NCI-H2171 treated with DMSO at 0.1 percent for 48 hours (cell line): ENCODE measurements at regions not wholly inside any gene's neighbourhood (a gene's known extent, or its start where the extent isn't known, plus 50 kb on each side); places are given as distances from the start of the nearest gene placed in this dataset.
A peak's percentile ranks its signal among the peaks of the same experiment; 100 is the strongest.

Source experiments
- DNase-seq: peaks from one replicate; lab custom pipeline; 2025; lab: John Stamatoyannopoulos, UW

DNA sequence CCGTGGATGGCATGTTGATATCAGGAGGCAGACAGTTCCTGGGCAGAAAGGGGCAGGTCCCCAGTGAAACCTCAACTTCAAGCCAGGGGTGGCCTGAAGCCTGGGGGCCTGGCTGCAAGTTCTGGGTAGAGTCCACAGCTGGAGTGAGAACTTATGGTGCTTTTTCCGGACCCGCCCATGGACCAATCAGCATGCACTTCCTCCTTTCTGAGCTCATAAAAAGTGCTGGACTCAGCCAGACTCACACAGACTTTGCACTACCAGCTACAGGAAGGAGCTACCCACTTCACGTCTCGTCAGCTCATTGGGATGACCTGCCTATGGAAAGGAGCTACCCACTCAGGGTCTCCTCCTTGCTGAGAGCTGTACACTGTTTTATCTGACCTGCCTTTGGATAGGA, 183.1 kb upstream of the MC4R start:
- DNase-seq: no peak

DNA sequence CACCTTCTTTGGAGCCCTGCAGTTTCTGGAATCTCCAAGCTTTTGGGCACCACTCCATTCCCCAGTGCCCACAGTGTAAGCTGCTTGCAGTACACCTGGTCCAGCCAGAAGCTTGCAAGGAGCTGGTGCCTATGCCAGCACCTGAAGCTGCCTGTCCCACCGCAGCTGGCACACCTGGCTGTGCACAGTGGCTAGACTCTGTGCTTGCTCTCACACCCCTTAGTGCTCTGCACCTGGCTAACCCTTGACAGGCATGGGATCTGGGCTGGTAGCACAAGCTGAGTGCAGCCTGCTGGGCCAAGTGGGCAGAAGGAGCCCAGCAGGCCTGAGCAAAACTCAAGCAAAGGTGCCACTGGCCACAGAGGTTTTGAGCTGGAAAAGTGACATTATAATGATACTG, 183.8 kb upstream of the MC4R start:
- DNase-seq: no peak

DNA sequence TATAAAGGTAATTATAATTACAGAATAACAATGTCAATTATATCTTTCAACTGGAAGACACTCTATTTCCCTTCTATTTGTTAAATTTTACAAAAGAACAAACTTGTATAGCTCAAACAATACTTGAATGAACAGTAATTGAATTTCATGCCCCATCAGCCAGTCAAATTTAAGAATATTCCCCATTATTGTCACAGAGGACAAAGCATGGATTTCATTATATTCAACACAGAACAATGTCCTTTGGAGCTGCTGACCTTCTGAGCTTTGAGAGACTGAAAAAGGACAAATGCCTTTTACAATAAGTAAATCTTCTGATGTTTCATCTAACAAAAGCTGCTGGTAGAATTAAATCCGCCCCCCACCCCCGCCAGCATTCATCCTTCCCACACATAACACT, 187.5 kb upstream of the MC4R start:
- no peak for DNase-seq

DNA sequence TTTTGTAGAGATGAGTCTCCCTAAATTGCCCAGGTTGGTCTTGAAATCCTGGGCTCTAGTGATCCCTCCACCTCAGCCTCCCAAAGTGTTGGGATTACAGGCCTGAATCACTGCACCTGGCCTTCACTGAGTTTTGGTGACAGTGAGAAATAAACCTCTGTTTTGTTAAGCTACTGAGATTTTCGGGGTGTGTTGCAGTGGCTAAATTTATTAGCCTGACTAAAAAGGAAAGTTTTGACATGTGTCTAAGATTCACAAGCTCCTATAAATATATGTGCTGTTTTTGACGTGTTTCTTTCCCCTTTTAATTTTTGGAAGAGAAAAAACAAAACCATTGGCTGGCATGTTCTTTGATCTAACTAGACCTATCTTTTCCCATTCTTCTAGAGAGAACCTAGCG, 190.5 kb upstream of the MC4R start:
- no peak for DNase-seq

DNA sequence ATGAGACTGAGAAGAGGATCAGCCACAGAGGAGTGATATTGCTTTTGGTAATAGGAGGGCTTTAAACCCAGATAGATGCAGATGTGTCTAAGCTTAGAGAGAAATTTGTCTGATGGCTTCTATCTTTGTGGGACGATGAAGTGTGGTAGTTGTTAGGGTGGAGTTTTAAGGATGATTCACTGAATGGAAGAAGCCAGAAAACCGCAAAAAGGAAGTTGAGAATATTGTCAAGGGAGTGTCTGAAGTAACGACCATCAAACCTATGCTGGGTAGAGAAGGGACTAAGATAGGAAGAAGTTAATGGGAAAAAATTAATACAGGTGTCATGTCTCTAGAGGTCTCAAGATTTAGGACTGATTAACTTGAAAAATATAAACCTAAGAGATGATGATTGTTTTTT, 195.6 kb upstream of the MC4R start:
- no peak for DNase-seq

DNA sequence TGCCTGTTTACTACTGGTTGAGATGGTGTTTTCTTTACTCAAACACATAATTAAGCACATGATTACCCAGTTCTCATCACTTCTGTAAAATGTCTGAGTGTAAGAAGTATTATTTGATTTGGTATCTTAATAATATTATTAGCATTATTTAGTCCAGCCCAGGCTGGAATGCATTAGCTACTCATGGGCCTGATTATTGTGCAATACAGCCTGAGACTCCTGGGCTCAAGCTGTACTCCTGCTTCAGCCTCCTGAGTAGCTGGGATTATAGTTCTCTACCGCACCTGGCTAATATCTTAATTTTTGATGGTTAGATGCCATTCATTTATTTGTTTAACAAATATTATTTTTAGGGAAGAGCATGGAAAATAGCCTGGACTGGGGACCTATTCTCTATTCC, 197.6 kb upstream of the MC4R start:
- DNase-seq: no peak

DNA sequence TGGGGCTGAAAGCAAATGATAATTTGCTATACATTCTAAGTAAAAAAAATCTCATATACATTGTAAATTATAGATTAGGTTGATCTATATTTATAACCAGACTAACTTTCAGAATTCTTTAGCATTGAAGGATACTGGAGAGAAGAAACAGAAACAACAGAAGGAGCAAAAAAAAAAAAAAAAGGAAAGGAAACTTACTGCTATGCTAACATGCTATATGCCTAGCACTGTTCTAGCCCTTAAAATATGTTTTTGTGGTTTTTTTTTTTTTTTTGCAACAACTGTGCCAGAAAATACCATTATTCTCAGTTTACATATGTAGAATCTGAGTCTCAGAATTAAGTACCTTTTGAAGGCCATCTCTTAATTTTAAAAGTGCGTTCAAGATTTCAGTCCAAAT, 204.9 kb upstream of the MC4R start:
- DNase-seq: no peak

DNA sequence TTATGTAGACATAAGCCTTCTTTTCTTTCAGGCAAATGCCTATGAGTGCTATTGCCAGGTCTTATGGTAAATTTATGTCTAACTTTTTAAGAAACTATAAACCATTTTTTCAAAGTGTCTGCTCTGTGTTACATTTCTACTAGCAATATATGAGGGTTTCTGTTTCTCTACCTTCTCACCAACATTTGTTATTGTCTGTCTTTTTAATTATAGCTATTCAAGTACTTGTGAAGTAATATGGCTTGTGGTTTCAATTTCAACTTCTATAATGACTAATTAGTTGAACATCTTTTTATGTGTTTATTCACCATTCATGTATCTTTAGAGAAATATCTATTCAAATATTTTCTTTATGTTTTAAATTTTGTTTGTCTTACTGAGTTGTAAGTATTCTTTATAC, 213.1 kb upstream of the MC4R start:
- DNase-seq: no peak

DNA sequence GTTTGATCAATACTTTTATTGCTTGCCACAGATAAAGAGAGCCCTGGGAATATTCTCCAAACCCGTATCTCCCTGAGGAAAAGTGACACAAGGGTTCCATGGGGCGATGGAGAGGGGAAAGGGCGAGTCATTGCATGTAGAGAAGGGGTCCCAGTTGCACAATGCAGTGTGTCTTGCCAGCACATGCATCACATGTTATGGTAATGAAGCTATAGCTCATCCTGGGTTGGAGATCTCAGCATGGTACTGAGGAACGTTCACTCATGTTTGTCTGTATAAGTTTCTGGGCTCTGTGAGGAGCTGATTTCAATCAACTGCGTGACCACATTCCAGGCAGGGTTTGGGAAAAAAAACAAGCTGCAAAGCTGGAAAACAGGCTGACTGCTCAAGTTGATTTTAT, 220.7 kb upstream of the MC4R start:
- DNase-seq: no peak

DNA sequence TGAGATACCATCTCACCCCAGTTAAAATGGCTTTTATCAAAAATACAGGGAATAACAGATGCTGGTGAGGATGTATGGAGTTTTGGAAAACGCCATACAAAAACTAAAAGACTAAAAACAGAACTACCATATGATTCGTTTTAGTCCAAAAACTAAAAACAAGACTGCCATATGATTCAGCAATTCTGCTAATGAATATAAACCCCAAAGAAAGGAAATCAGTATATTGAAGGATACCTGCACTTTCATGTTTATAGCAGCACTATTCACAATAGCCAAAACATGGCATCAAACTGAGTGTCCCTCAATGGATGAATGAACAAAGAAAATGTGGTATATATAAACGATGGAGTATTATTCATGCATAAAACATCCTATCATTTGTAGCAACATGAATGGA, 224.4 kb upstream of the MC4R start:
- DNase-seq: no peak

DNA sequence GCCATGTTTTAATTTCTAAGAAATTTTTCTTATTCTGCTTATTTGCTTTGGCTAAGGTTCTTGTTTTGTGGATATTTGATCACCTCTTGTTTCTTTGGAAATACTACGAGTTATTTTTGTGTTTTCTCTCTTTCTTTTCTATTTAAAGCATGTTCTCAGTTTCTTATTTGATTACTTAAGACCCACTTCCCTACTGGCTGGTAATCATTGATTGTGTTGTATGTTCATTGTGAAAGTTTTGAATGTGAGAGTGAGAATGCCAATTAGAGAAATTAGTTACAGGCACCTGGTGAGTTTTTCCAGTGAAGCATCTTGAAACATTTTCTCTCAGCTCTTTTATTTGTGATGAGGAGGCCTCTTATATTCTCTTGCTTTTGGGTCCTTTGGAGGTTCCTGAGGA, 226.7 kb upstream of the MC4R start:
- DNase-seq: no peak

DNA sequence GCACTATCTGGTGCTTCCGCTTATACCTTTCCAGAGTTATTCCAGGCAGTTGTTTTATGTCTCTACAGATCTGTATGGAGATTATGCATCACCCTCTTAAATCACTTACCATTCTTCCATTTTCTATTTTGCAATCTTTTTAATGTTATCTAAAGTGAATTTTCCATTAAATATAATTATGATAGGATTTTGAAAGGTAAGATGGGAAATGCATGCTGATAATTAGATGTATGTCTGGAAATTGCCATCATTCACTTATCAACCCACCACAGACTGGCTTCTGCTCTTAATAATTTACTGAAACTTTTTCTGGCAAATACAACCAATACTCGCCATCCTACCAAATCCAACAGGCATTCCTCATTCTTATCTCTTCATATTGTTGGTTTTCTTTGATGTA, 227.4 kb upstream of the MC4R start:
- no peak for DNase-seq

DNA sequence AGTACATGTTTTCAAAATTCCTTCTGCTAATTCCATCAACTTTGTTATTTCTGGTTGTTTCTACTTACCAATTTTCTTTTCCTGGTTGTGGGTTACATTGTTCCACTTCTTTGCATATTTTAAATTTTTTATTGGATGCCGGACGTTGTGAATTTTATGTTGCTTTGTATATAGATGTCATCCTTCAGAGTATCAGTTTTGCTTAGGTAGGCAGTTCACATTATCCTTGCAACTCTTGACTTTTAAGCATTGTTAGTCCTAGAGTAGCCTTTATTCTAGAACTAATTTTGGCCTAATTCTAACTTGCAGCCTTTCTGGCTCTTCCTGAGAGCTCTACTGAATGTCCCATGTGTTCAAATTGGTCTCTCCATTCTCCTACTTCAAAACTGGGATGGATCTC, 228.7 kb upstream of the MC4R start:
- DNase-seq: no peak

DNA sequence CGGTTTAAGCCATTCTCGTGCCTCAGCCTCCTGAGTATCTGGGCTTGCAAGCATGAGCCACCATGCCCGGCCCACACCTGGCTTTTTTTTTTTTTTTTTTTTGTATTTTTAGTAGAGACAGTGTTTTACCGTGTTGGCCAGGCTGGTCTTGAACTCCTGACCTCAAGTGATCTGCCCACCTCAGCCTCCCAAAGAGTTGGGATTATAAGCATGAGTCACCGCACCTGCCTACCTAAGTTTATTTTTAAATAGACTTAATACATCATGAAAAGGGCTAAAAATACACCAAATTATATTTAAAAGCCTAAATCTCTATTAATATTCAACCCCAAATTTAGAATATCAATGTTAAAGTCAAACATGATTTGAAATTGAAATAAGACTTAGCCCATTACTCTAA, 250.8 kb upstream of the MC4R start:
- DNase-seq: no peak

DNA sequence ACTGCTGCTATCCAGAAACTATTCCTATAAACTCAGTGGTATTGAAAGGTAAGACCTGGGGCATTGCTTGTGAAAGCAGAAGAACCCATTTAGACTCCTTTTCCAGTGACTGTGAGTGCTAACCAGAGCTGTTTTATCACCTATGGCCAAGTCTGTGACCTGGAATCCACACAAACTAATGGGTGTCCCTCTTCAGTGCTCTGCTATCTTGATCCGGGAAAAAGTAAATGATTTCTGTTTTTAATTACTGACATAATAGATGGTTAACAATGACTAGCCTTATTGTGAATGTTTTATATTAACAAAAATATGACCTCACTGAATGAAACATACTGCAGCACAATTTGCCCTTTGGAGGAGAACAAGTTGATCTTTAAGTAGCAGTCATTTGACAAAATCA, 251.6 kb upstream of the MC4R start:
- no peak for DNase-seq

DNA sequence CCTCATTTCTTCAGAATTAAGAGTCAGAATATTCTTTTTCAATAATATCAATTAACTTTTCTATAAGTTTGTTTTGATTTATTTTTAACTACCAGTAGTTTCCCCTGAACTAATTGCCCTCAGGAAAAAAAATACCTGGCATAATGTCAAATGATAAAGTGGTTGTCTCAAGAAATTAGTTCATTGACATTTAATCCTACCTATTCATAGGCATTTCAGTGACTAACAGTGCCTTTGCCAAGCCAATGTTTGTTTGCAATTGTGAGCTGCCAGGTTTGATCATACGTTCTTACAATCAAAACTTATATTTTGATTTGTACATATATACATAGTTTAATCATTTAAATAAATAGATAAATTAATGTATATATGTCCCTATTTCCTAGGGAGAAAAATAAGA, 267.3 kb upstream of the MC4R start:
- DNase-seq: no peak

DNA sequence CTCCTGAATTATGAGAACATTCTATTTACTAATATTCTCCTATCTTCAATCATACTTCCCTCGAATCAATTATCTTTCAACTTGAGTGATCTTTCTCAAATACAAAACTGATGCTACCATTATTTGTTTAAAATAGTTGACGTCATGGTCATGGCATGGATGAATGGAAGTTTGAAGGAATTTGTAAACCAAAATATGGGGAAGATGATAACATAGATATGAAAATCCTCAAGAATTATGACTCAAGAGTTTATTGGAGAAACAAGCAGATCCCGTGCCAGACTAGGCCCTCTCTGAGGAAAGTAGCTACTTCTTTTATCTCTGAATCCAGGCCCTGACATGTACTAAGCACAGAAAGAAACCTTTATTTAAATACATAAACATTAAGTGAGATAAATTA, 270.4 kb upstream of the MC4R start:
- DNase-seq: no peak

DNA sequence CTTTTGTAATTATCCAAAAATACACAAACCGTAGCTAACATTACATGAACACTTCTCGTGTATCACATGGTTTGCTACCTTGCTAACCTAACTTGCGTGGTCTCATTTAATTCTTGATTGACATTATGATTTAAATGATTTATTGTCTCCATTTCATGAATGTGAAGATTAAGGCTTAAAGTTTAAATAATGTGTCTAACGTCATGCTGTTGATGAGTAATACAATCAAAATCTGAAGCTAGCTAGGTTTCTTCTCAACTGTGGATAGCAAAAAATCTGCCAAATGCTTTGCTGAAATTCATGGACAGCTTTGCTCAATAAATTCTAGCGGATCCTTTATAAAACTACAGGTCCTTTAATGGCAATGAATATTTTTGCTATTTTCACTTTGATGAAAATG, 274.1 kb upstream of the MC4R start:
- DNase-seq: no peak

DNA sequence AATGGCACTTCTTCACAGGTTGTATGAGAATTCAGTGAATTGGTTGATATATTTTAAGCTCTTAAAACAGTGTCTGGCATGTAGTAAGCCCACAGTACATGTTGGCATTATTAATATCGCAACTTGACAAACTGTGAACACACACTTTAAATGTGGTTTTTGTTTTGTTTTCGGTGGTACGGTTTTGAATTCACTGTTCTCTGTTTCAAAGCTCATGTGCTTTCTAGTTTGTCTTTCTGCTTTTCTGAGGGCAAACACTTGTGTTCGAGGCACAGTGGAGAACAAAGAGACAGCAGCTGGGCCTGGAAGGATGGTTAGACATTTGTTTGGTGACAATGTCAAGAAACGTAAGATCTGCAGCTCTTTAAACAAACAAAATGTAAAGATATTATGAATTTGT, 276.5 kb upstream of the MC4R start:
- DNase-seq: no peak

DNA sequence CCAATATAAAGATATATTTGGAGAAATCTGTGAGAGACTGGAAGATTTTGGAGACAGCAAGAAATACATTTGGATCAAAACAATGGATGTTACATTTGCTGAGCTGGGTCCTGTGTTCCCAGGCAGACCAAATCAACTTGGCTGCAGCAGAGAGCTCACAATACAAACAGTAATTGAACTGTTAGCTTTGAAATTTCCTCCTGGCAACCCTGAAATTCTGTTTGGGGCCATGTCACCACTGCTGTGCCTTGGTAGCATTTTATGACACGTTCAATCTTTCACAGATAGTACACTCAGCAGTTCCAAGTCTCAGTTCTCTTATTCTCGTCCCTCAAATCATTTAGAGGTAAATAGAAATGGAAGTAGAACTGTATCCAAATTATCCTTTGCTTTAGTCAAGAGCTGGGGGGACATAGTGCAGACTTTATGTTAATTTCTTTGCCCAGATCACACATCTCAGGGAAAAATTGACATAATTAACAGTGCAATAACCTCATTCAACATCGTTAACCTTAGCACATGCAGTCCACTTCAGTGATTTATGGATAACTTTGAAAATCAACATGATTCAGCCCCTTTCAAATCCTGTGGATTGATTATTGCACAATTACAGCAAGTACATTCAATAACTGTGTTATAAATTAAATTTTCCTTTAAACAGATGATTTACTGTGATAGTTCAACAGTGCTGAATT, 277.4 kb upstream of the MC4R start:
- no peak for DNase-seq

DNA sequence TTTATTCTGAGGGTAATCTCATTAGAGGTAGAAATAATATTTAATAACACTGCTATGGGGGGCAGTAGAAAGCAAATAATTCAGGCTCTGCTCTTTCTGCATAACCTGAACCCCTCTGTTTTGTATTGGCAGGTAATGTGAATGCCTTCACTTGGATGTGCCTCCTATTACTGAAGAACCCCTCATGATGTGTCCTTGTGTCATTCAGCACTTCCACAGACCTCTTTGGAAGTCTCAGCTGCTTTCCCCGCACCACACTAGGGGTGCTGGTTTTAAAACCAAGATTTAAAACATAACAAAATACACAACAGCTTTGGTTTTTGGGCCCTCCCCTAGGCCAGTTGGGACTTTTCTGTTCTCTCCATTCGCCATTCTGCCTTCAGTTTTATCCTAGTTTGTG, 281.7 kb upstream of the MC4R start:
- no peak for DNase-seq

DNA sequence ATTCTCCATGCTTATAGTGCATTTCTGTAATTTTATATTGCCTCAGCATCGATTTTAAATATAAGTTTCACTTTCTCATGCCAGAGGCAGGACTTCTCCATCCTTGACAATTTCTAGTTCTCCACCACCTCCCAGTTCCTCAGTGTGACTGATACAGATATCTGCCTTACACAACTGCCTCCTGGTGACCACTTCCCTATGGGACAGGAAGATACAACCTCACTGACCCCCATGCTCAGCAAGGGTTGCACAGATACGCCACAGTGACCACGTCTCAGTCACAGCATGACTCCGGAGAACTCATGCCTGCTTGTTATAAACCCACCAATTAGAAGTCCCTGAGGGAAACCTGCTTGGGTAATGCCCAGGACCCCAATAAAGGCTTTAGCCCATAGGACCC, 284.0 kb upstream of the MC4R start:
- no peak for DNase-seq

DNA sequence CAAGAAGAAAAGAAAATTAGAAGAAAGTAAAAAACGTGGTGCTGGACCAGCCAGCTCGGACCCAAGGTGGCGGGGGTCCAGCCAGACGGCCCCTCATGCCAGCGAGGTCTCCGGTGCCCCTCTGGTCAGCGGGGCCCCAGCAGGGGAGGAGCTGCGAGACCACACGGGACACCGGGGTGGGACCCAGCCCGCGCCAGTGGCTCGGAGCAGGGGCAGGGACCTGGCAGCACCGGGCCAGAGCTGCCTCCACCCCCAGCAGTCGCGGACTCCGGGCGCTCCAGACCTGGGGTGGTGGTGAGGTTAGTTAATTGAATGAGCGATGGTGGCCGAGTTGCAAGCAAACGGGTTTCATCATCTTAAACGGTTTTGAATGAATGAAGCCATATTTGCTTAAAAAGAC, 289.9 kb upstream of the MC4R start:
- DNase-seq: no peak

DNA sequence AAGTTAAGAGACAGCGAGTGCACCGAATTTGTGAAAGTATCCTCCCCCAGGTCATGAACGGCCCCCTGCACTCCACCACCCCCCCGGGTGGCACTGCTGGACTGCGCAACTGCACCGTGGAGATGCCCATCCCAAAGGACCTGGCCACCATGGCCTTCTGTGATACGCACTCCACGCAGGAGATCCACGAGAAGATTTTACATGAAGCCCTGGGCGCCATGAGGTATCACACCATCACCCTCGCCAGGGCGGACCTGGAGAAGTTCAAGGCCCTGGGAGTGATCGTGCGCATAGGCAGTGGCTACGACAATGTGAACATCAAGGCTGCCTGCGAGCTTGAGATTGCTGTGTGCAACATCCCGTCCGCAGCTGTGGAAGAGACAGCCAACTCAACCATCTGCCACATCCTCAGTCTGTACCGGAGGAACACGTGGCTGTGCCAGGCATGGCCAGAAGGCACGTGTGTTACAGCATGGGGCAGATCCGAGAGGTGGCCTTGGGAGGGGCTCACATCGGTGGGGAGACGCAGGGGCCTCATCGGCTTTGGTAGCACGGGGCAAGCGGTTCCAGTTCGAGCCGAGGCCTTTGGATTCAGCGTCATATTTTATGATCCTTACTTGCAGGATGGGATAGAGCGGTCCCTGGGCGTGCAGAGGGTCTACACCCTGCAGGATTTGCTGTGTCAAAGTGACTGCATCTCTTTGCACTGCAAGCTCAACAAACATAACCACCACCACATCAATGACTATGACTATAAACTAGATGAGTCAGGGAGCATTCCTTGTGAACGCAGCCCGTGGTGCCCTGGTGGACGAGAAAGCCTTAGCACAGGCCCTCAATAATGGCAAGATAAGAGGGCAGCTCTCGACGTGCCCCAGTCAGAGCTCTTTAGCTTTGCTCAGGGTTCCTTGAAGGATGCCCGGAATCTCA, 290.8 kb upstream of the MC4R start:
- peak; percentile 13 for DNase-seq
